Tibial artery (tissue), 4 donors: ENCODE measurements at regions not wholly inside any gene's neighbourhood (a gene's known extent, or its start where the extent isn't known, plus 50 kb on each side); places are given as distances from the start of the nearest gene placed in this dataset.
A peak's percentile ranks its signal among the peaks of the same experiment; 100 is the strongest.

Experiments
- DNase-seq, 2 donors: peaks; one replicate each; pipeline ENCODE4 v3.0.0-alpha.2; 2019
- H3K27ac ChIP-seq, 2 donors: fragments of 200-600 bp; sonication (generic) in 1 of 2; 1 replicate in 1 of 2; 2 replicates in 1 of 2; pipeline ENCODE4 v1.5.1; 2018 to 2019; ENCODE audit warnings: mild to moderate bottlenecking in 1 of 2
- H3K27me3 ChIP-seq, 2 donors: fragments of 200-600 bp; sonication (generic) in 1 of 2; one replicate each; pipeline versions ENCODE4 v1.5.1 to v1.6.0; 2016 to 2019
- H3K36me3 ChIP-seq, 3 donors: fragments of 200-600 bp; sonication (generic) in 2 of 3; one replicate each; pipeline ENCODE4 v1.5.1; 2016 to 2019; ENCODE audit warnings: mild to moderate bottlenecking in 2 of 3
- H3K4me1 ChIP-seq, 4 donors: fragments of 200-600 bp; sonication (generic) in 2 of 4; 1 replicate in 3 of 4; 2 replicates in 1 of 4; pipeline ENCODE4 v1.5.1; 2016 to 2019
- H3K4me3 ChIP-seq, 2 donors: fragments of 200-600 bp; sonication (generic) in 1 of 2; 1 replicate in 1 of 2; 2 replicates in 1 of 2; pipeline ENCODE4 v1.5.1; 2018 to 2019; ENCODE audit warnings: mild to moderate bottlenecking in 2 of 2
- H3K9me3 ChIP-seq, 3 donors: fragments of 200-600 bp; sonication (generic) in 1 of 3; one replicate each; pipeline ENCODE4 v1.5.1; 2016 to 2019
- CTCF ChIP-seq, 2 experiments: fragments of 200-600 bp in 1 of 2; fragments of 450-650 bp in 1 of 2; IDR thresholded peaks; one replicate each; pipeline ENCODE4 v1.5.1; 2017 to 2019; ENCODE audit warnings: antibody characterized with exemption in 2 of 2, mild to moderate bottlenecking in 1 of 2, moderate library complexity in 1 of 2
- intact Hi-C: fragments of 100-400 bp; cut with DNase I; formaldehyde crosslinking; loops from one replicate; pipeline ENCODE4 v1.15.0; 2023; ENCODE audit warnings: low total_unique reads

GRCh38 chr2:128617661-128618060 is 299.0 kb upstream of the HS6ST1 start:
- TF ChIP-seq CTCF (IDR thresholded peaks at IDR 0.05), result no peak

DNA sequence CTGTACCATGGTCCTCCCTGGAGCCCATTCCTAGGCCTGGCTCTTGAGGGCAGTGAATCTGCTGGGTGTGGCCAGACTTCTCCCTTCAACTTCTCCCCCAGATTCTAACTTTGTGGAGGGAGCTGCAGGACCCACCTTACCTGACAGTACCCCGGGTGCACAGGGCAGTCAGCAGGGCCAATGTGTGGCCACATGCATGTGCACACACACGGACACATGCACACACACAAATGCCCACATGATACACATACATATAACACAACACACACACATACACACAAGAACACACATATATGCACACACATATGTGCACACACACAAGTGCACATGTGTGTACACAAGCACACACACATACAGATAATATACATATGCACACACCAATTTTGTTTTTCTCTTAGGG is 300.0 kb upstream of the HS6ST1 start:
- Histone ChIP-seq H3K27me3 (no peaks in the 10 kb centered on the region), H3K4me3 (no peak overlapping the region), H3K36me3 (no peaks in the 10 kb centered on the region), H3K4me1 (peaks cover 0 to 2% (median 0%) of the 10 kb centered on the region in 4 donors), H3K27ac (no peak overlapping the region), H3K9me3 (no peaks in the 10 kb centered on the region)
- TF ChIP-seq CTCF (IDR thresholded peaks at IDR 0.05), result no peak
- no peak for DNase-seq
- intact Hi-C loops, result no loop called here

More at GRCh38 chr2:128617661-128618060, 299.0 kb upstream of the HS6ST1 start:
- intact Hi-C loops, result no loop called here
- Histone ChIP-seq H3K27me3 (no peaks in the 10 kb centered on the region), H3K27ac (no peak overlapping the region), H3K9me3 (no peaks in the 10 kb centered on the region), H3K4me3 (no peak overlapping the region), H3K36me3 (no peaks in the 10 kb centered on the region), H3K4me1 (no peaks in the 10 kb centered on the region)
- DNase-seq, result peak in 1 of 2 donors; percentile 23

DNA sequence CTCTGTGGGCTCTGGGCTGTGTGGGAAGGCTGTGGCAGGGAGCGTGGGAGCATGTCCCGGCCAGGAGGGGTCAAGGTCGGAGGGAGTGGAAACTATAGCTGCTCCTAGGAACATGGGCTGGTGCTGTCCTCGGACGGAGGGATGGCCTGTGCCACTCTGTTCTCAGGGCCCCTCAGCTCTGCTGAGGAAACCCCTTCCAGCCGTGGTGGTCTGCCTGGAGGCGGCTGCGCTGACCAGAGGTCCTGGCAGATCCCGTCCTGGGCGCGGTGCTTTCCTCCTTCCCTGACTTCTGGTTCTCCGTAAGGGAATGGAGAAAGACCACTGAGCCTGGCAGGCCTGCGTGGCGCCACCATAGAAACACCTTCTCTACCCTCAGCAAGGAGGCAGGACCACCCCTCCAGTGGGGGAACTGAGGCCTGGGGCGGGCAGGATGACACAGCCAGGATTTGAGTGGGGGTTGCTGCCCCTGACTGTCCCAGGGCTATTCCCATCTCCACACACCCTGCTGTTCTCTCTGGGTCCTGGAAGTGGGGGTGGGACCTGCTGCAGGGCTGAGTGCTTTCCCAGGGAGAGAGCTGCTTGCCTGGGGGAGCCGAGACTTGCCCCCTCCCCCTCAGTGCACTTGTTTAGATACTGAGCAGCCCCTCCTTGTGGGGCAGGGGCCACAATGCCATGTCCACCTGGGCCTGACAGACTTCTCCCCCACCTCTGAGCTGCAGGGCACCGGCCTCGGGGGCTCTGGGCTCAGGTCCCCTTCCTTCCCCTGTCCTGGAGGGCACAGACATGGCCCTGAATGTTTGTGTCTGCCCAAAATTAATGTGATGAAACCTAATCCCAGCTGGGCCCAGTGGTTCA is 301.0 kb upstream of the HS6ST1 start:
- no peaks in the 10 kb centered on the region for H3K27me3 ChIP-seq
- H3K4me1 ChIP-seq, result peaks cover 0 to 5% (median 0%) of the 10 kb centered on the region in 4 donors
- no peak for DNase-seq
- H3K36me3 ChIP-seq, result no peaks in the 10 kb centered on the region
- no peak for TF ChIP-seq CTCF (IDR thresholded peaks at IDR 0.05)
- intact Hi-C loops, result no loop called here
- H3K9me3 ChIP-seq, result no peaks in the 10 kb centered on the region
- H3K27ac ChIP-seq, result no peak overlapping the region
- no peak overlapping the region for H3K4me3 ChIP-seq

DNA sequence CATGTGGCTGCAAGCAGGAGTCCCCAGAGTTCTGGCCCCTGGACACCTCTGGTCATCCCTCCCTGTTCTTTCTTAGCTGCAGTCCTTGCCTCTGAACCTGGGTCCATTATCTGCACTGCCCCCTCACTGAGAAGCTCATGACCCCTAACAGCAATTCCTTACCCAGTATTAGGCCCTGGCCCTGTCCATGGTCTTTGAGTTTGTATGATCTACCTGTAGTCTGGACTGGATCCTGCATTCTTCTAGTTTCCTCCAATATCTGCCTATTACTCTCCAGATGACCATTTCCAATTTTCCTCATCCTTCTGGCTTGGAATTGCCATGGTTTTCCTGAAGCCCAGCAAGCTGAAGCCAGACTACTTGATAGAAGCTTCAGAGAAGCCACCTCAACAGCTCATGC is 302.4 kb upstream of the HS6ST1 start:
- Histone ChIP-seq H3K9me3 (no peaks in the 10 kb centered on the region), H3K4me1 (peaks cover 0 to 5% (median 0%) of the 10 kb centered on the region in 4 donors), H3K36me3 (no peaks in the 10 kb centered on the region), H3K27me3 (no peaks in the 10 kb centered on the region), H3K27ac (no peak overlapping the region), H3K4me3 (no peak overlapping the region)
- TF ChIP-seq CTCF (IDR thresholded peaks at IDR 0.05), result no peak
- intact Hi-C loops, result no loop called here
- no peak for DNase-seq

DNA sequence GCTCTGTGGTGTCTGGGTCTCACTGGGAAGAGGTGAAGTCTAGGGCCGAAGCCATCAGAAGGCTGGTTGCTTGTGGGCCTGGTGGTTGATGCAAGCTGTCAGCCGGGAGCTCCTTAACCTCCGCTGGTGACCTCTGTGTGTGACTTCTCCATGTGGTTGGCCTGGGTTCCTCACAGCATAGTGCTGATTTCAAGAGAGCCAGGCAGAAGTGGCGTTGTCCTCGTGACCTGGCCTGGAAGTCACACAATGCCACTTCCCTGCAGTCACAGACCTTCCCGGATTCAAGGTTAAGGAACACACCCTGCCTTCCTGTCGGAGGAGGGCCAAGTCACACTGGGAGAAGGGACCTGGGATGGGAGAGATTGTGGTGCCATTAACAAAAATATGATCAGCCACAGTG is 303.7 kb upstream of the HS6ST1 start:
- TF ChIP-seq CTCF (IDR thresholded peaks at IDR 0.05), result no peak
- Histone ChIP-seq H3K27me3 (no peaks in the 10 kb centered on the region), H3K9me3 (no peaks in the 10 kb centered on the region), H3K4me1 (peaks cover 0 to 5% (median 0%) of the 10 kb centered on the region in 4 donors), H3K36me3 (no peaks in the 10 kb centered on the region), H3K27ac (no peak overlapping the region), H3K4me3 (no peak overlapping the region)
- intact Hi-C loops, result no loop called here
- DNase-seq, result peak in 1 of 2 donors; percentile 62
